Natural killer cell (primary cell): ENCODE measurements at regions not wholly inside any gene's neighbourhood (a gene's known extent, or its start where the extent isn't known, plus 50 kb on each side); places are given as distances from the start of the nearest gene placed in this dataset.

Experiments
- ATAC-seq, 3 donors: fragments of 150-1000 bp in 2 of 3; fragments of 200-7000 bp in 1 of 3; cut with Tn5 transposase; 1 replicate in 1 of 3; 2 replicates in 2 of 3; pipeline ENCODE4 v1.10.0; 2021; ENCODE audit warnings: mild to moderate bottlenecking in 2 of 3, moderate library complexity in 2 of 3
- DNase-seq, 2 donors: peaks; one replicate each; pipeline versions ENCODE4 v3.0.0 to v3.0.0-alpha.2; 2013 to 2021; ENCODE audit warnings: mixed read lengths in 1 of 2
- H3K27ac ChIP-seq: one replicate; pipeline ENCODE4 v1.5.1; 2013; ENCODE audit warnings: mild to moderate bottlenecking, low read length
- H3K27me3 ChIP-seq: one replicate; pipeline ENCODE4 v1.6.1; 2013; ENCODE audit warnings: low read length; ENCODE audit not compliant: control insufficient read depth, insufficient read depth
- H3K36me3 ChIP-seq: one replicate; pipeline ENCODE4 v1.6.1; 2013; ENCODE audit warnings: low read length; ENCODE audit not compliant: control insufficient read depth, insufficient read depth
- H3K4me1 ChIP-seq: one replicate; pipeline ENCODE4 v1.6.1; 2013; ENCODE audit warnings: low read length; ENCODE audit not compliant: control insufficient read depth, insufficient read depth
- H3K4me3 ChIP-seq: one replicate; pipeline ENCODE4 v1.5.1; 2013; ENCODE audit warnings: low read length
- H3K9me3 ChIP-seq: one replicate; pipeline ENCODE4 v1.6.1; 2013; ENCODE audit warnings: low read length; ENCODE audit not compliant: control insufficient read depth, insufficient read depth
- H3K27ac Mint-ChIP-seq, 2 donors: one replicate each; pipeline ENCODE4 v1.8.0; 2022; ENCODE audit warnings: mild to moderate bottlenecking in 2 of 2, mixed read lengths in 2 of 2, moderate library complexity in 1 of 2
- H3K27me3 Mint-ChIP-seq, 2 donors: one replicate each; pipeline ENCODE4 v1.8.0; 2022; ENCODE audit warnings: low read depth in 2 of 2, mixed read lengths in 2 of 2
- H3K36me3 Mint-ChIP-seq: one replicate; pipeline ENCODE4 v1.8.0; 2022; ENCODE audit warnings: mixed read lengths
- H3K4me1 Mint-ChIP-seq, 2 donors: one replicate each; pipeline ENCODE4 v1.8.0; 2022; ENCODE audit warnings: mixed read lengths in 2 of 2
- H3K4me3 Mint-ChIP-seq: one replicate; pipeline ENCODE4 v1.8.0; 2022; ENCODE audit warnings: mild to moderate bottlenecking, moderate library complexity, mixed read lengths
- H3K9me3 Mint-ChIP-seq, 2 donors: one replicate each; pipeline ENCODE4 v1.8.0; 2022; ENCODE audit warnings: mixed read lengths in 2 of 2
- CTCF ChIP-seq: fragments of 200-600 bp; IDR thresholded peaks from one replicate; pipeline ENCODE4 v1.8.0; 2022; ENCODE audit warnings: antibody characterized with exemption
- WGBS: methylation state at CpG from one replicate; pipeline ENCODE4 v1.1.7; 2013; ENCODE audit warnings: missing lambda C conversion rate; ENCODE audit not compliant: insufficient coverage; 5-methylcytosine and 5-hydroxymethylcytosine counted together
- intact Hi-C: fragments of 100-400 bp; cut with micrococcal nuclease; formaldehyde crosslinking; loops from one replicate; pipeline ENCODE4 v1.14.2; 2022

GRCh38 chr1:57826535-57826934 lies 402.7 kb upstream of the DAB1 start:
- DNase-seq = no peak
- no peak for TF ChIP-seq CTCF
- H3K27ac ChIP-seq = no peak overlapping the region
- H3K27me3 Mint-ChIP-seq = no peaks in the 10 kb centered on the region
- no peak overlapping the region for H3K27ac Mint-ChIP-seq
- H3K27me3 ChIP-seq = no peaks in the 10 kb centered on the region
- ATAC-seq = no peak
- no peak overlapping the region for H3K4me3 ChIP-seq
- no peak overlapping the region for H3K4me3 Mint-ChIP-seq
- no peaks in the 10 kb centered on the region for H3K9me3 ChIP-seq
- intact Hi-C loops = no loop called here
- 95% methylated on average over 2 of the region's 2 CpGs for WGBS
- H3K9me3 Mint-ChIP-seq = no peaks in the 10 kb centered on the region
- no peaks in the 10 kb centered on the region for H3K36me3 ChIP-seq
- H3K4me1 Mint-ChIP-seq = no peaks in the 10 kb centered on the region
- no peaks in the 10 kb centered on the region for H3K4me1 ChIP-seq
- no peaks in the 10 kb centered on the region for H3K36me3 Mint-ChIP-seq

- intact Hi-C loops = no loop called here
- no peak for TF ChIP-seq CTCF
- H3K27me3 ChIP-seq = no peaks in the 10 kb centered on the region
- no peak overlapping the region for H3K27ac ChIP-seq
- H3K27ac Mint-ChIP-seq = no peak overlapping the region
- 87% methylated on average over 3 of the region's 3 CpGs for WGBS
- no peaks in the 10 kb centered on the region for H3K36me3 Mint-ChIP-seq
- DNase-seq (no peak), ATAC-seq (no peak)
- no peaks in the 10 kb centered on the region for H3K4me1 Mint-ChIP-seq
- H3K4me3 Mint-ChIP-seq = no peak overlapping the region
- H3K9me3 Mint-ChIP-seq = no peaks in the 10 kb centered on the region
- H3K27me3 Mint-ChIP-seq = peaks cover 2 to 14% of the 10 kb centered on the region in 2 donors
- H3K4me1 ChIP-seq = no peaks in the 10 kb centered on the region
- no peaks in the 10 kb centered on the region for H3K36me3 ChIP-seq
- H3K4me3 ChIP-seq = no peak overlapping the region
- no peaks in the 10 kb centered on the region for H3K9me3 ChIP-seq
Measured at GRCh38 chr1:57824535-57824934, 400.7 kb upstream of the DAB1 start.

GRCh38 chr1:57820356-57821095 lies 396.7 kb upstream of the DAB1 start:
- no peak for DNase-seq
- TF ChIP-seq CTCF = no peak
- intact Hi-C loops = no loop called here
- peaks cover 8 to 33% of the 10 kb centered on the region in 2 donors for H3K27me3 Mint-ChIP-seq
- no peak overlapping the region for H3K27ac ChIP-seq
- no peaks in the 10 kb centered on the region for H3K36me3 ChIP-seq
- no peaks in the 10 kb centered on the region for H3K27me3 ChIP-seq
- no peak for ATAC-seq
- H3K9me3 Mint-ChIP-seq = no peaks in the 10 kb centered on the region
- WGBS = 77% methylated on average over 5 of the region's 6 CpGs
- no peaks in the 10 kb centered on the region for H3K4me1 Mint-ChIP-seq
- no peaks in the 10 kb centered on the region for H3K4me1 ChIP-seq
- H3K9me3 ChIP-seq = no peaks in the 10 kb centered on the region
- H3K27ac Mint-ChIP-seq = no peak overlapping the region
- H3K36me3 Mint-ChIP-seq = no peaks in the 10 kb centered on the region
- H3K4me3 Mint-ChIP-seq = no peak overlapping the region
- H3K4me3 ChIP-seq = no peak overlapping the region

- no peak overlapping the region for H3K27ac ChIP-seq
- Mint-ChIP-seq H3K4me1 (no peaks in the 10 kb centered on the region), H3K36me3 (no peaks in the 10 kb centered on the region), H3K27ac (no peak overlapping the region), H3K4me3 (no peak overlapping the region), H3K9me3 (no peaks in the 10 kb centered on the region), H3K27me3 (peaks cover 8 to 33% of the 10 kb centered on the region in 2 donors)
- H3K9me3 ChIP-seq = no peaks in the 10 kb centered on the region
- no peaks in the 10 kb centered on the region for H3K27me3 ChIP-seq
- WGBS = 41% methylated on average over 4 of the region's 4 CpGs
- DNase-seq (no peak), ATAC-seq (no peak)
- no peaks in the 10 kb centered on the region for H3K4me1 ChIP-seq
- H3K36me3 ChIP-seq = no peaks in the 10 kb centered on the region
- intact Hi-C loops = no loop called here
- TF ChIP-seq CTCF = no peak
- no peak overlapping the region for H3K4me3 ChIP-seq
Measured at GRCh38 chr1:57819893-57820292, 396.0 kb upstream of the DAB1 start.
